Gastroesophageal sphincter (tissue), 3 donors: ENCODE measurements at regions not wholly inside any gene's neighbourhood (a gene's known extent, or its start where the extent isn't known, plus 50 kb on each side); places are given as distances from the start of the nearest gene placed in this dataset.

Experiments used
- CTCF ChIP-seq, 4 experiments: fragments of 200-600 bp in 2 of 4; fragments of 450-650 bp in 2 of 4; sonication (generic) in 1 of 4; IDR thresholded peaks; one replicate each; pipeline ENCODE4 v1.5.1; 2017 to 2019; ENCODE audit warnings: antibody characterized with exemption in 4 of 4, mild to moderate bottlenecking in 2 of 4, moderate library complexity in 2 of 4
- EP300 ChIP-seq: sonication (generic); formaldehyde crosslinking; IDR thresholded peaks from one replicate; pipeline ENCODE4 v1.6.1; 2017; ENCODE audit warnings: antibody characterized with exemption, mild to moderate bottlenecking
- POLR2A ChIP-seq, 2 donors: fragments of 450-650 bp; IDR thresholded peaks; one replicate each; pipeline ENCODE4 v1.6.1; 2017; ENCODE audit warnings: antibody characterized with exemption in 2 of 2, mild to moderate bottlenecking in 2 of 2, moderate library complexity in 1 of 2

DNA sequence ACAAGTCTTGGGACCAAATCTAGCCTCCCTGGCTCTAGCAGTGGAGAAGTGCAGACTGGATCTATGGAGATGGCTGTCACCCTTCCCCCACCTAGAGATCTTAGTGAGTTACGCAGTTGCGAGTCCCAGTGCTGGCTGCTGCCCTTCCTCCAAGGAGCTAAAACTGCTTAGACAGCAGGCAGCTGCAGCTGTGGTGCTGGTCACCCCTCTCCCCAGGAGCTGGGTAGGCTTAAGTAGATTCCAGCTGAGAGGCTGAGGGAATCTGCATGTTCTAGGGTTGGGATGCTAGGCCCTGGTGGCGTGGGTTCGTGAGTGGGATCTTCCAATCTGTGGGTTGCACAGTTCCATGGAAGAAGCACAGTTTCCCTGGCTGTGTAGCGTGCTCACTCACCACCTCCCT lies 120.2 kb downstream of the SLC35B3 start:
- TF ChIP-seq CTCF (IDR thresholded peaks at IDR 0.05), result no peak
- no peak for TF ChIP-seq EP300
- no peak for TF ChIP-seq POLR2A (IDR thresholded peaks at IDR 0.05)
